Stimulated activated CD4-positive, alpha-beta T cell treated with anti-CD3 and anti-CD28 coated beads, TNF-alpha, amount 100 ng/mL, for 48 hours (primary cell): ENCODE measurements at regions not wholly inside any gene's neighbourhood (a gene's known extent, or its start where the extent isn't known, plus 50 kb on each side); places are given as distances from the start of the nearest gene placed in this dataset.
"Not testable (repeated sequence)": the region's sequence is repeated elsewhere in the genome, so short reads cannot be mapped to it uniquely, and the experiment has no call there.

ENCODE experiments used
- DNase-seq, 3 donors: peaks; one replicate each; pipeline ENCODE4 v3.0.0-alpha.2; 2020; ENCODE audit warnings: low read depth in 3 of 3

DNA sequence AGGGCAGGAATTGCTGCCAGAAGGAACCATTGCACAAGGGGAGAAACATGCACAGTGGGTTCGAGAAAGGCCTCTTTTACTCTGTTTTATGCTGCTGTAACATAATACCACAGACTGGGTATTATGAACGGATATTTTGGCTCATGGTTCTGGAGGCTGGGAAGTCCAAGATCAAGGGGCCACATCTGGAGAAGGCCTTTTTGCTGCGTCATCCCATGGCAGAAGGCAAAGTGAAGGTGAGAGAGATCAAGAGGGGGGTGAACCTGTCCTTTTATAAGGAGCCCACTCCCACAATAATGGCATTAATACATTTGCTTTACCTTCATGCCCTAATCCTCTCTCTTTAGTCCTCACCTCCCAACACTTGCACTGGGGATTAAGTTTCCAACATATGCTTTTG, 136.9 kb upstream of the ALDH1B1 start:
- DNase-seq, result no peak

DNA sequence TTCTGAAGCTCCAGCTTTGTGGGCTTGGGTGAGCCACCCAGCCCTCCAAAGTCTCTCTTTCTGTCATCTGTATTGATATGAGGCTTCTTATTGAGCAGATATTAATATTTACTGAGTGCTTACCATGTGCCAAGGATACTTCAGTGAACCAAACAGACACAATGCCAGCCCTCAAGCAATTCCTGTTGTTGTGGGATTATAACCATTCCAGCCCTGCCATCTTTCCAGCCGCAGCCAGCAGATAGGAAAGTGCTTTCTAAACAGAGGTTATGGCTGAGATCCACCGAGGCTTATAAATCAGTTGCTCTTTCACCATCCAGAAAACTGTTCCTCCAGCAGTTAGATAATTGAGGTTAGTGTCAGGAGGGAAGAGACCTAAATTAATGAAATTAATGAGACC, 137.7 kb upstream of the ALDH1B1 start:
- DNase-seq, result no peak

DNA sequence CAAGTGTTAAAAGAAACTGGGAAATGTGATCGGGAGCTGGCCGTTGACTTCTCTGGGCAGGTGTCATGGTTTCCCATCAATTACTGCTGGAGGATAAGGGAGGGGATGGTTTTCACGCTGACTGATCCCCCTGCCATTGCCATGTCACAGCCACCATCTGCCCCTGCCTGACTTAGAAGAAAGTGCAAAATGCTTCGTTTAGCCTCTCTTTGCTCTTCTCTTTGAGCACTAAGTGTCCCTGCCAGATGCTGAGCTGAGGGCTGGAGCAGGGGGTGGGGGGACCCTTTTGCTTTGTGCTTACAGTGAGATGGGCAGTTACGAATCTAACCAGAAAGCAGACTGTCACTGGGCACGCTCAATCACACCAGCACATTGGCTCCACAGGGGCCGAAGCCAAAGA, 138.4 kb upstream of the ALDH1B1 start:
- no peak for DNase-seq

DNA sequence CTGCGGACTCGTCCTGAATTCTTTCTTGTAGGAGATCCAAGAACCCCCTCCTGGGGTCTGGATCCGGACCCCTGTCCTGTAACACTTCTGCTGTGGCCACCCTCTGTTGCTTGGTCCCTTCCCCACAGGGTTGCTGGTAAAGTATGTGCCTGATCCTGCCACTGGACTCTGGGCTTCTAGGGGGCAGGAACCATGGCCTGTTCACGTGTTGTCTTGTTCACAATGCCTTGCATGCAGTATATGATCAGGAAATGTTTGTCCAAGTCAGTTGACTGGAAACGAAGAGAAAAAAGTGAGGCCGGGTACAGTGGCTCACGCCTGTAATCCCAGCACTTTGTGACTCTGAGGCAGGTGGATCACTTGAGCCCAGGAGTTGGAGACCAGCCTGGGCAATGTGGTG, 139.3 kb upstream of the ALDH1B1 start:
- no peak for DNase-seq

DNA sequence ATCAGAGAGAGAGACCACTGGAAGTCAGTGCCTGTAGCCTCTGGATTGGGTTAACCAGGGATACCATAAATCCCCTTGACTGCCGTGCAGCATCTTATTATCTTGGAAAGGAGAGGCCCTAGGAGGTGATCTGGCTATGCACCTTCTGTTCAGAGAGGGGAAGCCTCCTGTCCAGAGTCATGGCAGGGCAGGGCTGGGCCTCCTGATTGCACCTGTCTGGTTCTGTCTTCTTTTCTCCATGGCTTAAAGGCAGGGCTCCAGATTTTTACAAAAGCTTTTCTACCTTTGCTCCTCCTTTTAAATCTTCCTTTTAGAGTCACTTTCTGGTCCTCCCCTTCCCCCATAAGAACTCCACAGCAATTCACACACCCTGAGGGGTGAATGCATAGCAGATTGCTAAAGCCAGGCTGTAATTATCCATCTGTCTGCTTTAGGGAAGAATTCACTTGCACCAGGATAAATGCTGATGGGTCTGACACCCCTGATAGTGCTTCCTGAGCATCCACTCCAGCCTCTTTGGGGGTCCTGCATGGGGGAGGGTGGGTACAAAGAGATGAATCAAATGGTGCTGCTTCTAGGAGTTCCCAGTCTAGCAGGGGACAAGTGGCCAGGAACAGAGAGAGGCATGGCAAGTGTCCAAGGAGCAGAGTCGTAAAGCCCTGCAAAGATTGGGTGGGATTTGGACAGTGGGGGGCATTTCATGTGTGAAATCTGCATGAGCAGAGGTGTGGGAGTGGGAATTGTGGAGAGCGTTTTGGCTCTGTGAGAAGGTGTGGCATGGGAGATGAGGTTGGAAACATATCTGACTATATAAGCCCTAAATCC, 141.3 kb upstream of the ALDH1B1 start:
- no peak for DNase-seq

DNA sequence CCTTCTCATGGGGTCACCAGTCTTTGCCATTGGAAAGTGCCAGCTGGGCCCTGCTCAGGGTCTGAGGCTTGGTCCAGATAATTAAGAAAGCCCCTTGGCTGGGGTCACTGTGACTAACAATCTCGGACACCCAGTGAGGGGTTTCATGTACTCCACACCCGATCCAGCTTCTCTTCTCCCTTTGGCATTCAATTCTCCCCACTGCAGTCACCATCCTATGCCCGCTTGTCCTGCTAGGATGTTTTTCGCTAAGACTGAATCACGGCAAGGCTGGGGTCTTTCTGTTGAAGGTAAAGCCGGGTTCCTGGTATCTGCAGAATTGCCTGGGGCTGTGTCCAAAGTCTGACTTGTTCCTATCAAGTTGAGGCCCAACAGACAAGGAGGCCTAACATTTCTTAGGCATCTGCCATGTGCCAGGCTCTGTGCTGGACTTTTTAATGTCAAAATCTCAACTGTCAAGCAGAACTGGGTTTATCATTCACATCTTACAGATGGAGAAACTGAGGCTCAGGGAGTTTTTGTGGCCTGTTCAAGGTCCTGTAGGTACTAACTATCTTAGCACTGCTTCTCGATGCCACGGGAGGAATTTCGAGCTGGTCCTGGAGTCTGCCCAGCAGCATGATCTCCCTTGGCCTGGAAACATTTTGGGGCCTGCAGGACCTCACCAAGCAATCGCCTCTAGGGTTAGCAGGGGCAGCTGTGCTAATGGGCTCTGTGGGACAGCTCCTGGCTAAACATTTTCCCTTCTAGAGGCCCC, 142.0 kb upstream of the ALDH1B1 start:
- no peak for DNase-seq

DNA sequence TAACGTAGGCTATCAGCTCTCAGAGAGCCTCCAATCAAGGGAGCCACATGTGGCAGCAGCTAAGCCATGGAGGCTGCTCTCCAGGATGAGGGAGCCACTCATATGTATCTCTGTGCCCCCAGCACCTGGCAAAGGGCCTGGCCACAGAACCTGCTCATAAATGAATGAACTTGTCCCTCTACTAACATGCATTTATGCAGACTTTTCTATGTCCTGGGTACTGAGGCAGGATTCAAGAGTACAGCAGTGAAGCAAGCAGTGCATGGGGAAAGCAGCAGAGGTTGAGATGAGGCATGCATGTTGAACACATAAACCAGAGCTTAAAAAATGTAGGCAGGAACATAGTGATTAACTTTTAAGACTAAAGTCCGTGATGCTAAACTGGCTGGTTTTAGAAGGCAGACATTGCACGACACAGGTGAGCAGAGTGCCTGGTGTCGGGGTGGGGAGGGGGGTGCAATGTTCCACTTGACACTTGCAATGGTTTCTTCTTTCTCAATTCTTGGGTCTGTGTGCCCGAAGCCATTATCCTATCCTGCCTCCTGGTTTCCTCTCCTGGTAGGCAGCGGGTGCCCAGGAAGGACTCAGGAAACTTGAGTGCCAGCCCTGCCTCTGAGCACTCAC, 142.8 kb upstream of the ALDH1B1 start:
- DNase-seq, result no peak

DNA sequence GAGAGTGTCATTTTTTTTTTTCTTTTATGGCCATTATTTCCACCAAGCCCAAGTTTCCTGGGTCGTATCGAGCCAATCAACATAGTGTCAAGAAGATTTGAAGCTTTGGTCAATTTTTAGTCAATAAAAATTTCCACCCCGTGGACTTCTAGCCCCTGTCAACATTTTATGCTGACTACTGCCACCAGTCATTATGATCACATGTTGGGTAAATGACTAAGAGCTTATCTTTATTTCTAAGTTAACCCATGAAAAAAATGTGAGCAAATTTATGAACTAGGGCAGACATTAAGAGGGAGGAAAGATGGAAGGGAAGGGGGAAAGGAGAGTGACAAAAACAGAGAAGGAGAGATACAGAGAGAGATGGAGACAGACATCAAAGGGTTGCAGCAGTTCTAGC, 143.5 kb upstream of the ALDH1B1 start:
- DNase-seq, result no peak

DNA sequence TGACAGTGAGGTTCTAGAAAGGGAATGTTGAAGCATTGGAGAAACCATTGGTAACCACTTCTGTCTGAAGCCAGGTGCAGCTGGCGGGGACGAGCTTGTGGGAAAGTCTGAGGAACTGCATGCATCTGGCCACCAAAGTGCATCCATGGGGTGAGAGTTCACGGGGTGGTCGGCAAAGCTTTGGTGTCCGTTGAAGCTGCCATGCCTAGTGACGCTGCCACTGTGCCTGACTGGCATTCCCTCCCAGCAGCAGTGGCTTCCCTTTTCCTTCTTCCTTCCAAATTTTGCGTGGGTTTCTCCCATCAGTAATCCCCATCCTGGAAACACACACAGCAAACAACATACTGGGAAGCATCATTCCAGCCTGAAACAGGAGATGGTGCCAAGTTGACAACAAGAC, 145.7 kb upstream of the ALDH1B1 start:
- no peak for DNase-seq

DNA sequence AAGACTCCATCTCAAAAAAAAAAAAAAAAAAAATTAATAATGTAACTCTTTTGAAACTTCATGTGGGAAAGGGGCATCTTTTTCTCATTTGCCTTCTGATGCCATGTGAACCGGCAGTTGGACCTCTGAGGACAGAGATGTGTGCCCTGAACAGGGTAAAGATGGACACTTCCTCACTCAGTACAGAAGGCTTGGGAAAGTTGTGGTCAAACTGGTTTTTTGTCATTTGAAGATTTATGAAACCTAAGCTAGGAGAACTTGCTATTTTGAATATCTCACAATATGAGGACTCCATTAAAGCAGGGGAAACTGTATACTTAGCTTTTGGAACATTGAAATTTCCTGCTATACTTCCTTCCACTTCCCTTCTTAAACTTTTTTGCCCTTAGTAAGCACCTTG, 147.5 kb upstream of the ALDH1B1 start:
- DNase-seq, result no peak

DNA sequence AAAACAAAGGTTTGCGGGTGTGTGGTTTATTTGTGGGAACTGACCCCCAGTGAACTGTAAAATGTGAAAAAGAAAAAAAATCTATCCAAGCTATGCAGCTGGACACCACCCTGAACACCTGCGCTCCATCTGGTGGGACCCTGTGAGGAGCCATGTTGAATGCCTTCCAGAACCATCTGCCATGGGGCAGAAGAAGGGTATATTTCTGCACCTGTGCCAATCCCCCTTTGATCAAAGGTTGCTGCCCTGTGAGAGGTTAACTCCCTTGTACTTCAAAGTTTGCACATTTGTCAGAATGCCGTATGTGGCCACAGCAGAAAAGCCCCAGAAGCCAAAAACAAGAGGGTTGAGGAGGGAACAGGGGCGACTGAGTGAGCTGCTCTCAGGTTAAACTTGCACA, 148.5 kb upstream of the ALDH1B1 start:
- DNase-seq, result no peak

DNA sequence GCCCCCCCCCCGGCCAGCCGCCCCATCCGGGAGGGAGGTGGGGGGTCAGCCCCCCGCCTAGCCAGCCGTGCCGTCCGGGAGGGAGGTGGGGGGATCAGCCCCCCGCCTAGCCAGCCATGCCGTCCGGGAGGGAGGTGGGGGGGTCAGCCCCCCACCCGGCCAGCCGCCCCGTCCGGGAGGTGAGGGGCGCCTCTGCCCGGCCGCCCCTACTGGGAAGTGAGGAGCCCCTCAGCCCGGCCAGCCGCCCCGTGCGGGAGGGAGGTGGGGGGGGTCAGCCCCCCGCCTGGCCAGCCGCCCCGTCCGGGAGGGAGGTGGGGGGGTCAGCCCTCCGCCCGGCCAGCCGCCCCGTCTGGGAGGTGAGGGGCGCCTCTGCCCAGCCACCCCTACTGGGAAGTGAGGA, 150.4 kb upstream of the ALDH1B1 start:
- not testable (repeated sequence) for DNase-seq

DNA sequence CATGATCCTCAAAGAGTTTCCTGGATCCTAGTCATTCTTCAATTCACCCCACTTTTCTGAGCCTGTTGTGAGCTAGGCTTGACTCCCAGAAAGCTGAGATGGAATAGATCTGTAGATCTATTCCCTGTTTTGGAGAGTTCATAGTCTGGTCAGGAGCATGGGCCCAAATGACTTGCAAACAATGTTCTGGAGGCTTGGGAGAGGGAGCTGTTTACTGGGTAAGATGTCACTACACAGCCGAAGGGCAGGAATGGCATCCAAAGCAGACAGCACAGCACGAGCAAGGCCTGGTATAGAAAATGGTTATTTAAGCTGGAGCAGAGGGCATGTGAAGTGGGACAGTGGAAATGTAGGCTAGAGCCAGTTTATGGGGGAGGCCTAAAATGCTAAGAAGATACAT, 152.5 kb upstream of the ALDH1B1 start:
- DNase-seq, result no peak

DNA sequence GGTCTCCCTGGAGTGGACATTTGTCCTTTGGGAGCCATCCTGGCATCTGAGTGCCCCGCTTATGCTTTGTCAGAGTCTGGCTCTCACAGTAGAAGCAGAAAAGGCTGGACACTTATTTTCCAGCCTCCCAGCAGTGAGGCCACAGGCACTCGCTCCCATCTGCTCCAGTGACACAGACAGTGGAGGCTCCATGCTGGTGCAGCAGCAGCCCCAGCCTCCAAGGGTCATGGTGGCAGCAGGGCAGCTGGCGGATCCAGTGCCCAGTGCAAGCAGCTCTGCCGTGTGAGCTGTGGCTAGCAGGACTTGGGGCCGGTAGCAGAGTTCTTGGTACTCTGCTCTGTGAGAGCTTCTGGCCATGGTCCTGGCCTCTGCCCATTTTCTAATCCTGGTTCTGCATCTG, 157.3 kb upstream of the ALDH1B1 start:
- DNase-seq, result no peak

DNA sequence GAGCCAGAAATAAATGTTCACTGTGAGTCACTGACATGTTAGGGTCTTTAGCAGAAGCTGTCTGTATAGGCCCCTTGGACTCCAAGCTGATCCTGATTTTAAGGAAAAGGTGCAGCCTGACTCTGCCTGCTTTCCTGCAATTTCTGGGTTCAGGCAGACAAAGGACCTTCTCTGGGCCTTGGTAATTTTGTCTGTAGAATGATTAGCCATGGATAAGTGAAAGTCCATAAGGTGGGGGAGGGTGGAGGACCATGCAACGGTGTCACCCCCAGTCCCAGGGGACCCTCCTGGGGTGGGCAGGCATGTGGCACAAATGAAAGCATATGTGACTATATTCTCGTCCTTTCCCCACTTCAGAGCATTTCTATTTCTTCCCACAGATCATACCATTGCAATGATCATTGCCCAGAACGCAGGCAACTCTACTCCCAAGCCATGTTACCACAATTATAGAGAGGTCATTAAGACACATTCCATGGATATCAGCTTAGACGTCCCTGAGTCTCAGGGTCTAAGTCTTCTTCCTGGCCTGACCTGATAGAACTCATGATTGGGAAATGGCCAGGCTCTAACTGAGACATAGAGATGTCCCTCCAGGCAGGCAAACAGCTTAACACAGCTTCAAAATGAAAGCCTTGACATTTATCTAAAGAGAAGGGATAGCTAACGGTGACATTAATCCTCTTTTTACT, 157.9 kb upstream of the ALDH1B1 start:
- no peak for DNase-seq

DNA sequence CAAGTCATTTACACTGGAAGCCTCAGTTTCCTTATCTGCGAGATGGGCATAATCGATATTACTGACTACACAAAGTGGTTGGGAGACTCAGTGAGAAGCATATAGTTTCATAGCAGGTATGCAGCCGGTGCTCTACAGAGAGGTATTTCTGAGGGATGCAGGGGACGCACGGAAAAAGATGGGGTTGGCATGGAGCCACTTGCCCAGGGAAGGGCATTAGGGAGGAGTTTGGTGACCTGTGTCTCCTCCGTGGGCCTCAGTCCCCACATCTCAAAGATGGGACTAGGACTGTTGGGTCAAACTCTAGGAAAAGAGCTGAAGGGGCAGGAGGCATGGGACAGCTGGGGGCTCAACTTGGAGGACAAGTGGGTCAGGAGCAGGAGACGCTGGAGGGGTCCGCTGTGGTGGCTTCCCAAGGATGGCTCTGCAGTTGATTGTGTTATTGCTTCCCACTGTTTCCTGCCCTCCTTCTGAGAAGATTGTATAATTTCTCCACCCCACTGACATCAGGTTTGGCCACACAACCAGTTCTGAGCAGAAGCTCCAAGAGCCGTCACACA, 158.6 kb upstream of the ALDH1B1 start:
- no peak for DNase-seq

DNA sequence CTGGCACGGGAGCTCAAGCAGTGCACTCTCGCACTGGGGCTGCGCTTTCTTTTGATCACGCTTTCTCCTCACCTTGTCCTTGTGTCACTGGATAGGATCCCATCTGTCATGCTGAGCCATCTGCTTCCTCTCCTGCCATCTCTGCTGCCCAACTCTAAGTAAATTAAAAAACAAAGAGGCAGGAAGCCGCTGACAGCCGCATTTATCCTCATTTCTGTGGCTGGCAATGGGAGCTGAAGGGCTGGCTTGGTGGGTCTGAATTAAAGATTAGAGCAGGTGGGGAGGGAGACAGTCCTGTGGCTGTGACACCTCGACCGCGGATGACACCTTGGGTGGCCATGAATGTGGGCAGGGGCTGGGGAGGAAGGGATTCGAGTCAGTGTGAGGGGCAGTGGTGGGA, 159.2 kb upstream of the ALDH1B1 start:
- no peak for DNase-seq

DNA sequence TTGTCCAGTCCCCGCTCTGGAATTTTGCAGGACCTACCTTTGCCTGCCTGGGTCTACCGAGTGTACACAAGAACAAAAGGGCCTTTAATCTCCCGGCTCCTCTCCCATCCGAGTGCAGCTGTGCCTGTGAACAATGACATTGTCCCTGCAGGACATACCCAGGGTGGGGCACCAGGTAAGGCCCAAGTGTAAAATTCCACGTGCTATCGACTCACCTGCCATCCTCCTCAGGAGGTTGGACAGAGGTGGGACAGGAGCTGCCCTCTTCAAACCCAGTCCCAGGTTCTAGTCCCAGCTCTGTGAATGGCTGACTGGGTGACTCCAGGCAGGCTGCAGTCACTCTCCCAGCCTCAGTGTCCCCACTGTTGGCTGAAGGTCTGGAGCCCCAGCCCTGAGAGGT, 159.6 kb upstream of the ALDH1B1 start:
- no peak for DNase-seq

DNA sequence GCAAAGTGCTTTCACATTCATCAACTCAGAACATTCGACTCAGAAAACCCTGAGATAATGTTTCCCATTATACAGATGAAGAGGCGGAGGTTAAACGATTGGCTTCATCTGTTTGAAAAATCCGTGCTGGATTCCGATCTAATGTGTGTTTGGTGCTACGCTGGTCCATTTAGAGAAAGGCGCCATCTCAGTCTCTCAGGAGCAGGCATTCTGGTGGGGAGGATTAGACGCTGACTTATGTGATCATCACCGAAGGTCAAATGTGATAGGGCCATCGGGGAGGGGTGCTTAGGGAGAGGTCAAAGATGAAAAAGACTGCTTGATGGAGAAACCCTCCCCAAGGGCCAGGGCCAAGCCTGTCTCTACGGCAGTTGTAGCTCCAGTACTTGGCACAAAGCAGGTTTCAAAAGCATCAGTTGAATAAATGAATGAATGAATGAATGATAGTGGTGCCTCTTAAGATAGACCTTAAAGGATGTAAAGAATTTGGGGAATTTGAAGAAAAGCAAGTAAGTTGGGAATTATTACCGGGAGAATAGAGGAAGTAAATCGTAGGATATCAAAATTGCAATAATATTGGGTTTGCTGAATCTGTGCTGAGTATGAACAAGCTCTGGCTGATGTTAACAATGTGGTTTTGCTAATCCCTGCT, 160.6 kb upstream of the SHB start:
- no peak for DNase-seq

DNA sequence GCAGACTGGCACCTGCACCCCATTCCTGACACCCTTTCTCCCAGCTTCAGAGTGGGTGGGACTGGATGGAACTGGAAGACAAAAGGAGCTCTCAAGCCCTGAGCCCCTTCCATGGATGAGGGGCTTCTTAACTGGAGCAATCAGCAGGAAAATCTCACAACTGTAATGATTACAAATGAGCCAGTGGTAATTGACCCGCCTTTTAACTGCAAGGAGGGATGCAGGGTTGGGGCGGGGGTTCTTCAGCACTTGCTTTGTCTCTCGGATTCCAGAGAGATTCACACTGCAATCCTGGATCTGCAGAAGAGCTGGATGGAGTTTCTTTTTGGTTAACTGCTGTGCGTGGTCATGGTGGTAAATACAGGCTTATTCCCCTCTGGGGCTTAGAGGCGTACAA, 160.1 kb upstream of the SHB start:
- DNase-seq, result no peak

DNA sequence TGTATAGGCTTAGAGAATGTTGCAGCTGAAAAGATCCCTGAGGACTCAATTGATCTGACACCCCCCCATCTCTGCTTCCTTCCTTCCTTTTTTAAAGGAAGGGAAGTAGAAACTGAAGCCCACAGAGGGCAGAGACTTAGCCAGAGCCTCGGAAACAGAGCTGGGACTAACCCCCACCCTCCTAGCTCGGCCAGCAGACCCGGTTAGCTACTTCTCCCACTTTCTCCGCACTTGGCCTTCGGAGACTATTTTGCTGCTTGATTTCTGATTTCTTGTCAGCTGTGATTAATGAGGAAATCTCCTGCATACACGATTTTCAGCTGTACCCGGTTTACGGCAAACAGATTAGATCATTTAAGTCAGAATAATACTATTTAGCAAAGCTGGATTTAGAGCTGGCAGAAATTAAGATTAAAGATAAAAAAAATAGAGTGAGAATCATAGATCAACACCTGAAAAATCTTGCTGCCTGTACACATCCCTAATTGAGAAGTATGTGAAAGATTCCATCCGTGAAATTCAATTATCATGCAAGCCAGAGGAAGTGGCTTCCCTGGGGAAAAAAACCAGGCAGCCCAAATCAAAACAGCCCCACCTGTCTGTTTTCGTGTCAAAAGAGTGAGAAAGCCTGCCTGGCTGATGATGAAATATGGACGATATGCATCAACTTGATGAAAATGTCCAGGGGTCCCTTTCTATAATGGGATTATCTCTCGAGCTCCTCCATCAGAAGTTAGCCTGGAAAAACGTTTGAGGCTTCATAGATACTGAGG, 159.5 kb upstream of the SHB start:
- DNase-seq, result no peak
